PC-3 (cell line): ENCODE measurements at regions not wholly inside any gene's neighbourhood (a gene's known extent, or its start where the extent isn't known, plus 50 kb on each side); places are given as distances from the start of the nearest gene placed in this dataset.
"Not testable (repeated sequence)": the region's sequence is repeated elsewhere in the genome, so short reads cannot be mapped to it uniquely, and the experiment has no call there.

Source experiments
- ATAC-seq: fragments of 200-7000 bp; cut with Tn5 transposase; 2 replicates; pipeline ENCODE4 v1.9.1; 2020; ENCODE audit warnings: mild to moderate bottlenecking, moderate library complexity
- BruUV-seq: library from RNA; stranded (reverse); fragments of 400-500 nt; replicated peaks from 2 replicates; lab custom pipeline; 2021; lab: Mats Ljungman, UMichigan
- CTCF ChIA-PET: fragments of 300-600 bp; sonication (Branson Sonifier 250); formaldehyde crosslinking; loops from one replicate; lab custom pipeline; 2022; ENCODE audit warnings: antibody characterized with exemption; lab: Charles Lee
- POLR2A ChIA-PET: fragments of 300-600 bp; sonication (Branson Sonifier 250); formaldehyde crosslinking; loops from one replicate; lab custom pipeline; 2022; ENCODE audit warnings: antibody characterized with exemption; ENCODE audit not compliant: unreplicated experiment; lab: Charles Lee
- DNase-seq: peaks from one replicate; pipeline ENCODE4 v3.0.0-alpha.2; 2015
- H2AFZ ChIP-seq: fragments of 300-600 bp; sonication (generic); 2 replicates; pipeline ENCODE4 v1.6.0; 2016; ENCODE audit warnings: antibody characterized with exemption, low read length
- H3F3A ChIP-seq: fragments of 300-600 bp; sonication (generic); one replicate; pipeline ENCODE4 v1.6.0; 2017; ENCODE audit warnings: antibody characterized with exemption, low read length, control low read depth, mild to moderate bottlenecking; ENCODE audit not compliant: unreplicated experiment
- H3K27ac ChIP-seq: fragments of 300-600 bp; sonication (generic); 2 replicates; pipeline ENCODE4 v1.5.1; 2016; ENCODE audit warnings: mild to moderate bottlenecking, low read length
- H3K27me3 ChIP-seq: fragments of 300-600 bp; sonication (generic); 2 replicates; pipeline ENCODE4 v1.6.1; 2016; ENCODE audit warnings: low read length, mixed read lengths
- H3K36me3 ChIP-seq: fragments of 300-600 bp; sonication (generic); 2 replicates; pipeline ENCODE4 v1.6.1; 2016; ENCODE audit warnings: low read depth, mixed run types, low read length, mixed read lengths
- H3K4me1 ChIP-seq: fragments of 300-600 bp; sonication (generic); 2 replicates; pipeline ENCODE4 v1.5.1; 2016; ENCODE audit warnings: low read length; ENCODE audit not compliant: insufficient read depth
- H3K4me2 ChIP-seq: fragments of 300-600 bp; sonication (generic); 2 replicates; pipeline ENCODE4 v1.6.0; 2016; ENCODE audit warnings: low read length
- H3K4me3 ChIP-seq: fragments of 300-600 bp; sonication (generic); 2 replicates; pipeline ENCODE4 v1.5.1; 2016; ENCODE audit warnings: mild to moderate bottlenecking, low read length, mixed read lengths
- H3K79me2 ChIP-seq: fragments of 300-600 bp; sonication (generic); 2 replicates; pipeline ENCODE4 v1.6.1; 2017; ENCODE audit warnings: low read length, mixed read lengths
- H3K9ac ChIP-seq: fragments of 300-600 bp; sonication (generic); 2 replicates; pipeline ENCODE4 v1.6.0; 2016; ENCODE audit warnings: mild to moderate bottlenecking, low read length
- H3K9me2 ChIP-seq: fragments of 300-600 bp; sonication (generic); replicated peaks from 2 replicates; pipeline ENCODE4 v1.6.1; 2016; ENCODE audit warnings: mixed run types, low read length, mixed read lengths
- H3K9me3 ChIP-seq: fragments of 300-600 bp; sonication (generic); 2 replicates; pipeline ENCODE4 v1.6.1; 2016; ENCODE audit warnings: low read length, mixed read lengths
- H4K20me1 ChIP-seq: fragments of 300-600 bp; sonication (generic); 2 replicates; pipeline ENCODE4 v1.6.1; 2016; ENCODE audit warnings: low read length, mixed read lengths
- CTCF ChIP-seq: fragments of 300-600 bp; sonication (generic); conservative IDR thresholded peaks from 2 replicates; pipeline ENCODE4 v1.5.1; 2017; ENCODE audit warnings: antibody characterized with exemption, low read depth, mild to moderate bottlenecking, low read length
- EZH2 ChIP-seq: fragments of 300-600 bp; sonication (generic); IDR thresholded peaks from one replicate; pipeline ENCODE4 v1.6.1; 2017; ENCODE audit warnings: antibody characterized with exemption, mild to moderate bottlenecking, low read length; ENCODE audit not compliant: unreplicated experiment
- EZH2phosphoT487 ChIP-seq: fragments of 300-600 bp; sonication (generic); IDR thresholded peaks from 2 replicates; pipeline ENCODE4 v1.6.1; 2018; ENCODE audit warnings: mild to moderate bottlenecking, antibody characterized with exemption, low read length, borderline replicate concordance
- intact Hi-C: fragments of 100-400 bp; cut with micrococcal nuclease; formaldehyde crosslinking; loops from 2 replicates; pipeline ENCODE4 v1.9.0; 2023

GRCh38 chr3:107198581-107199181, 178.6 kb upstream of the CCDC54 start:
- ChIA-PET POLR2A (no interaction called here), CTCF (interaction anchor here (0.5 kb wide), 1 partner anchor 462 kb away, joined by 6 read pairs; no protein-coding TSS in a partner anchor)
- Histone ChIP-seq H3K79me2 (no peaks in the 10 kb centered on the region), H3K36me3 (no peaks in the 10 kb centered on the region), H3K4me1 (no peaks in the 10 kb centered on the region), H4K20me1 (no peaks in the 10 kb centered on the region), H3F3A (no peaks in the 10 kb centered on the region), H3K27ac (no peak overlapping the region), H3K9ac (no peak overlapping the region), H3K4me3 (no peak overlapping the region), H3K9me2 (no peaks in the 10 kb centered on the region), H3K27me3 (no peaks in the 10 kb centered on the region), H3K9me3 (no peaks in the 10 kb centered on the region), H3K4me2 (no peak overlapping the region), H2AFZ (no peak overlapping the region)
- DNase-seq (no peak), ATAC-seq (no peak)
- intact Hi-C loops, result no loop called here
- BruUV-seq, result no TSS peak
- TF ChIP-seq EZH2 (no peak), EZH2phosphoT487 (no peak), CTCF (no peak)

GRCh38 chr3:107201146-107201545, 176.1 kb upstream of the CCDC54 start:
- Histone ChIP-seq H3K4me3 (no peak overlapping the region), H3K9ac (no peak overlapping the region), H3K79me2 (no peaks in the 10 kb centered on the region), H2AFZ (no peak overlapping the region), H3K36me3 (no peaks in the 10 kb centered on the region), H4K20me1 (no peaks in the 10 kb centered on the region), H3K4me1 (no peaks in the 10 kb centered on the region), H3K4me2 (no peak overlapping the region), H3K9me2 (no peaks in the 10 kb centered on the region), H3F3A (no peaks in the 10 kb centered on the region), H3K27ac (no peak overlapping the region), H3K9me3 (no peaks in the 10 kb centered on the region), H3K27me3 (no peaks in the 10 kb centered on the region)
- no TSS peak for BruUV-seq
- TF ChIP-seq CTCF (no peak), EZH2 (no peak), EZH2phosphoT487 (no peak)
- ATAC-seq, result no peak
- ChIA-PET CTCF (interaction anchor here (0.6 kb wide), 1 partner anchor 459 kb away, joined by 6 read pairs; no protein-coding TSS in a partner anchor), POLR2A (no interaction called here)
- intact Hi-C loops, result loop anchor here (10.0 kb wide), 1 partner anchor 224 kb away; no protein-coding TSS in a partner anchor
- no peak for DNase-seq

DNA sequence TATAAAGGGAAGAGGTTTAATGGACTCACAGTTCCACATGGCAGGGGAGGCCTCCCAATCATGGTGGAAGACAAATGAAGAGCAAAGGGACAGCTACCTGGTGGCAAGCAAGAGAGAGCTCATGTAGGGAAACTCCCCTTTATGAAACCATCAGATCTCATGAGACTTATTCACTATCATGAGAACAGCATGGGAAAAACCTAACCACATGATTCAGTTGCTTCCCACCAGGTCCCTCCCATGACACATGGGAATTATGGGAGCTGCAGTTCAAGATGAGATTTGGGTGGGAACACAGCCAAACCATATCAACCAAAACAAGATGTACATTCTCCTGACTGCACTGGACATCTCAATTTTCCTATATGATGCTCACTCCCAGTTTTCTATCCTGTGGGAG, 174.4 kb upstream of the CCDC54 start:
- POLR2A ChIA-PET, H4K20me1 ChIP-seq, H3K4me2 ChIP-seq, BruUV-seq, DNase-seq, H3K9ac ChIP-seq, H3K27ac ChIP-seq, H3K79me2 ChIP-seq, H3K9me2 ChIP-seq, H2AFZ ChIP-seq, CTCF ChIA-PET, H3F3A ChIP-seq, H3K36me3 ChIP-seq, H3K9me3 ChIP-seq, ATAC-seq, H3K27me3 ChIP-seq, H3K4me3 ChIP-seq: not testable (repeated sequence)
- intact Hi-C loops, result loop anchor here (10.0 kb wide), 1 partner anchor 222 kb away; no protein-coding TSS in a partner anchor
- peaks cover 12% of the 10 kb centered on the region for H3K4me1 ChIP-seq
